ENCODE measurements at regions not wholly inside any gene's neighbourhood (a gene's known extent, or its start where the extent isn't known, plus 50 kb on each side); places are given as distances from the start of the nearest gene placed in this dataset.

DNA sequence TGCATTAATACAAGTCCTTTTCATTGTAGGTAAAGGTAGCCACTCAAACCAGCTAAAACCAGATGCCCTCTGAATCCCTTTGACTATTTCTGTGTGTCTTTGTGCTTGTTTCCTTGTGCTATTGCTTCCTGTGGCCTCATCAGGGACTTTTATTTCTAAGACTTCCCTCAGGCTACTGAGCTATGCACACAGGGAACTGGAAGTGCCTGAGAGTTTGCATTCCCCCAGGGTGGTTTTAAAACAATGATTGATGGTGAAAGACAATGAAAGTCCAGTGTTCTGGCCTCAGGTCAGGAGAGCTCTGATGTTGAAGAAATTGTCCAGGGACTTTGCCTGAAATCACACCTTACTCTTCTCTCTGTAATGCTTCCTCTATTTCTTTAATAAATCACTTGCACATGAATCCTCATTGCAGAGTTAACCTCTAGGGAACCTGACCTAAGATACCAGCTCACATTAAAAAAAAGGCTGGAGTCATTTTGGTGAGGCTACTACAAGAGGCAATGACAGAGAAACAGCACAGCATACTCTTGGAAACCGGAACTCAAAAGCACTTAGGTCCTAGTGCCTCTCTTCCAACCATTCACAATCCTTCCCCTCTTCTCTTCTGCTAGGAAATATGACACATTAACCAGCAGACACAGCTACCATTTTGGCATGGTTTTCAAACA is 158.1 kb upstream of the NREP start:
- no peak for TF ChIP-seq CTCF (IDR thresholded peaks at IDR 0.05; ENCODE audit: low read depth, low read length)
- TF ChIP-seq, protein P1, sequence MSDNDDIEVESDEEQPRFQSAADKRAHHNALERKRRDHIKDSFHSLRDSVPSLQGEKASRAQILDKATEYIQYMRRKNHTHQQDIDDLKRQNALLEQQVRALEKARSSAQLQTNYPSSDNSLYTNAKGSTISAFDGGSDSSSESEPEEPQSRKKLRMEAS (IDR thresholded peaks at IDR 0.05; ENCODE audit: low read depth, low read length) = no peak
- no peak for TF ChIP-seq POLR2A (IDR thresholded peaks at IDR 0.05; ENCODE audit: extremely low read depth, insufficient read length)
